Inflammatory macrophage treated with lipopolysaccharide for 4 hours (primary cell): ENCODE measurements at regions not wholly inside any gene's neighbourhood (a gene's known extent, or its start where the extent isn't known, plus 50 kb on each side); places are given as distances from the start of the nearest gene placed in this dataset.
A peak's percentile ranks its signal among the peaks of the same experiment; 100 is the strongest.

Source experiments
- DNase-seq: peaks from one replicate; pipeline ENCODE4 v3.0.0-alpha.2; 2020

GRCh38 chr4:54988655-54989054 lies 136.7 kb downstream of the KDR start:
- DNase-seq: no peak

DNA sequence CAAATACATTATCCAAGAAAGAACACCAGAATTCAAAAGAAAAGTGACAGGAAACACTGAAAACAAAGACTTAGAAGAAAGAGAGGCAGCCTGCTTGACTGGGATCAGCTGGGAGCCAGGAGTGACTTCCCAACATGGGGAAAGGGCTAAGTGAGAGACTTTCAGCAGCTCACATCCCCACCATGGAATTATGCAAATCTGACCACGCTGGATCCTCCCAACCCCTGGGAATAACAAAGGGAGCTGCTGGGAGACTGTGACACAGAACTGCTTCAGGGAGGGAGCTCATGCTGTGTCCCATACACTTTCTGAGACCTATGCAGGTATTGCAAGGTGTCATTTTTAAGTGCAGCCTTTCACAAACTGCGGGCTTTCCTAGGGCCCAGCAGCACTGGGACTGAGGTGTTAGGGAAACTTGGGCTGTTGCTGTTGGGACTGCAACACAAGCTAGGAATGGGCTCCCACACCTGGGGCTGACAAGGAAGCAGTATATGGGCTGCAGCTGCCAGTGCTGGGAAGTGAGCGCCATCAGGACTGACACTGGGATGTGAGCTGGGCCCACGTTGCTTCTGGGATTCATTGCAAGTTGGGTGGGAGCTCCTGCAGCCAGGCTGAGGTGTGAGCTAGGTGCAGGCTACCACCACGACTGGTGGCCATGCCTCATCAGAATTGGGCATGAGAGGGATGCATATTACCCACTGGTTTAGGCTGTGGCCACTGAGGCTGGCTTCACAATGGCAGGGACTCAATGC lies 139.1 kb downstream of the KDR start:
- no peak for DNase-seq

DNA sequence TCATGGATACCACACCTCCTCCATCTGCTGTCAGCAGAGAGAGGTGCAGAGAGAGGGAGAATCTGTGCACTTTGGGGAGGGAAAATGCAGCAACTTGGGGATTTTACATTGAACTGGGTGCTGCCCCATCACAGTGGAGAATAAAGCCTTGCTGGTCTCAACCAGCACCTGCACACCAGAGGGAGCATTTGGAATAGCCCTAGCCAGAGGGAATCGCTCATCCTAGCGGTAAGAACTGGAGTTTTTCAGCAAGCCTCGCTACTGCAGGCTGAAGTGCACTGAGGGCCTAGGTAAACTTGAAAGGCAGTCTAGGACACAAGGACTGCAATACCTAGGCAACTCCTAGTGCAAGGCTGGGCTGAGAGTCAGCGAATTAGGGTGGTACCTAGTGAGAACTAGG lies 148.7 kb downstream of the KDR start:
- DNase-seq: no peak

- no peak for DNase-seq
Observed at GRCh38 chr4:54976031-54976430, 149.4 kb downstream of the KDR start.

- no peak for DNase-seq
Observed at GRCh38 chr4:54973784-54974183, 151.6 kb downstream of the KDR start.

DNA sequence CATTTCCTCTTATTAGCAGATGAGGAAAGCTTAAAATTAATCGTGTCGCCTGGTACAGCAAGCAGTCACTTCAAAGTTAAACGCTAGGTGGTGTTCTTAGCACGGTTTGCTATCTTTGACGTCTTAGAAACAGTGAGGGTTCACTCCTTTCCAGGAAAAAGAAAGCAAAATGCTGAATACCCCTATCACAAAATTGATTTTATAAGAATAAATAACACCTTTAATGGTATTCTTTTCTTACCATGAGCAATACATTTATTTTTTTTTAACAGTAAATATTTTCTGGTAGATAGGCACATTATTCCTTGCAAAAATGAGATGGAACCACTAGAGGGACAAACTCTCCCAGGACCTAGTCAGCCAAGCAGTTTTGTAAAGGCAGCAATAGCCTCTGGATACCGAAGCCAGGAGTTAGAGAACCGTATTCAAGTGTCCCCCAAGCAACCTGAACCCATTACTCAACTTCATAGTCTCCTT lies 153.9 kb downstream of the KDR start:
- peak; percentile 65 for DNase-seq

DNA sequence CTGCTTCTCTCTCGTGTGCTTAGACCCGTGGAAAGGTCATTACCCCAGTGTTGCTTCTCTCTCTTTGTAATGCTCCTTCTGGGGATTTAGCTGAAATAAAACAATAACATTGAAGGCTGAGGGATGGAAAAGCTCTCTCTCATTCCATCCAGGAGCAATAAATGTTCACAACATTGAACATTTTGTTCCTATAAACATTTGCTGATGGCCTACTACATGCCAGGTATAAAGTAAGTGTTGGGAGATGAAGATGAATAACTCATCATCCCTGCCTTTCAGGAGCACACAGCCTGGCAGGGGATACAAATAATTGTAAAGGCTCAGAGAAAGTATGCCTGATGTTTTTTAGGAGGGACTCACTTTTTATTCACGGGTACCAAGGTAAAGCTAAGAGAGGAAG lies 158.1 kb downstream of the KDR start:
- DNase-seq: no peak

DNA sequence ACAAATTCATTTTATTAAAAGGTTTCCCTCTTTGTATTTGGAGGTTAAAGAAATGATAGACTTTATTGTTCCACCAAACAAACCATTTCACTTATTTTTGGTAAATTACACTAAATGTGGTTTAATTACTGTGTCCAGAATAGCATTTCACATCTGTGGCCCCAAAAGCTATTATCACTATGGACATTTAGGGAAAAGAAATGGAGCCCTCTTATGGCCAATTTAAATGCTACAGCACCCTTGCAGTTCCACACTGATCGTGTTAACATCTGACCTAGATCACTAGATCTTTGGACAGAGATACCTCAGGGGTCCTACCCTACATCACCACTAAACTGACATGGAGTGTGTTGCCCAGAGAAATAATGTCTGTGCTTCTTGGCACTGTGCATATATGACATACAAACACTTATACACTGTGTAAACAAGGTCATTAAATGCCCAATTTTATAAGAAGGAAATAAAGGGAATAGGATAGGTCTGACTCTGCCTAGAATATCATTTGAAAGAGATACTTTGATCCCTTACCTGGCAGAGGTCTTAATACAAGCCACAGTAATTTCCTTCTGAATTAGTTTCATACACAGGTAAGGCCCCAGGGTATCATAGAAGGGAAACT lies 163.9 kb downstream of the KDR start:
- DNase-seq: peak; percentile 16

- no peak for DNase-seq
Observed at GRCh38 chr4:54959651-54960116, 165.7 kb downstream of the KDR start.

DNA sequence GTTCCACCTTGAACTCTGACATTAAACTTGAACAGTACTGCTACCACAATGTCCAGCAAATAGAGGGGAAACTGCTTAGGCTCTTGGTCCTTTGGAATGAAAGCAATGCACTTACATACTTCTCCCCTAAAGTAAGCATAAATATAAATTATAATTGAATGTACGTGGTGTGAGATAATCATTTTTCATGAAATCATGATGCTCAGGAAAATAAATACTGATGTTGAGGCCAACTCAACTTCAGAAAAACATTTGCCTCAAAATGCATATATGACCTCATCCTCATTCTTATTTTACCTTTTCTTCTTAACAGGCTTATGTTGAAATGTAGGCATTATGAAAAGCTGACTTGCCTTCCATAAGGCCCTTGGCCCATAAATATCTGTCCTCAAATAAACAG lies 166.3 kb downstream of the KDR start:
- no peak for DNase-seq

GRCh38 chr4:54958236-54958635 lies 167.2 kb downstream of the KDR start:
- no peak for DNase-seq

DNA sequence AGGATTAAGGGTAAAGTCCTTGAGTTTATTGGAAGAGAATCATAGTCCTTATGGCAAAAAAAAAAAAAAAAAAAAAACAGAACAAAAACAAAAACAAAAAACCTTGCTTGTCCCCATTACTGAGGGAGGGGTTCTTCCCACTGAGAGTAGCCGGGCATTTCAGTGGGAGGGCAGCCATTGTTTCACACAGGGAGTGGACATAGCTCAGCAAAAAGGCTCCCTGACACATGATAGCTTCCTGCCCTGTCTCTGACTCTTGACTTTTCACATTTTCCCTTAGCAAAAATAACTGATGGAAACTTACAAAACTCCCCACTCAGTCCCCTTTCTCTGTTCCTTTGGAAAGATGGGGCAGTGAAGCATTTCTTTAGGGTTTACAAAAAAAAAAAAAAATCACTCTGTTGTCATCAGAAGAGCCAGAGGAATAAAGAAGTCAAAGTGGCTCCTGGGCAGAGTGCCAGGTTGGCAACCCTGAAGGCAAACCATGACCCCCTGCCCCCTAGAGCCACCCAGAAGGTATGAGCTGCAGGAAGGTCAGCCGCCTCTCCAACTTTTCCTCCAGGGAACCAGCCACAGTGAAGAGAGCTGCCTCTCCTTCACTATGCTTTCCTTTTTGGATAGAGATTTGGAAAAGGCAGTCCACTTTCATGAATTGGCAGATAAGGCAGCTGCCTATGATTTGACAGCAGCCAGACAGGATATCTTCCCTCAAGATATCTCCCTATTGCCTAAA lies 170.6 kb downstream of the KDR start:
- no peak for DNase-seq

GRCh38 chr4:54946741-54947140 lies 178.7 kb downstream of the KDR start:
- no peak for DNase-seq

- no peak for DNase-seq
Observed at GRCh38 chr4:54945838-54946237, 179.6 kb downstream of the KDR start.

GRCh38 chr4:54942721-54943120 lies 182.7 kb downstream of the KDR start:
- DNase-seq: peak; percentile 39

- DNase-seq: no peak
Observed at GRCh38 chr4:54941994-54942552, 183.3 kb downstream of the KDR start.

GRCh38 chr4:54940996-54941865 lies 184.2 kb downstream of the KDR start:
- DNase-seq: no peak

DNA sequence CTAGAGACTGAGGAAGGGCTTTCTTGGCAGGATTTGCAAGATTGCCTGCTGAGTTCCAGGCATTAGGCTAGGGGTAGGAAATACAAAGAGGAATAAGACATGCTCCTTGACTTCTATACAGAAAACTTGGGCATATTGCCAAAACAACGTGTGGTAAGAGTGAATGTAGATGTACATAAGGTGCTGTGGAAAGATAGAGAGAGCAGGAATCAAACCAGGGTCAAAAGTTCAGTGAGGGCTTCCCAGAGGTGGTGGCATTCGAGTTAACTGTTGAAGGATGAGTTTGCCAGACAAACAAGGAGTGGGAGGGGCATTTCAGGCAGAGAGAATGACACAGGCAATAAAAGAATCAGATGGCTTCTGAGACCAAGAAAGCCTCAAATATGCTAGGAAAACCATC lies 187.9 kb downstream of the KDR start:
- DNase-seq: no peak

DNA sequence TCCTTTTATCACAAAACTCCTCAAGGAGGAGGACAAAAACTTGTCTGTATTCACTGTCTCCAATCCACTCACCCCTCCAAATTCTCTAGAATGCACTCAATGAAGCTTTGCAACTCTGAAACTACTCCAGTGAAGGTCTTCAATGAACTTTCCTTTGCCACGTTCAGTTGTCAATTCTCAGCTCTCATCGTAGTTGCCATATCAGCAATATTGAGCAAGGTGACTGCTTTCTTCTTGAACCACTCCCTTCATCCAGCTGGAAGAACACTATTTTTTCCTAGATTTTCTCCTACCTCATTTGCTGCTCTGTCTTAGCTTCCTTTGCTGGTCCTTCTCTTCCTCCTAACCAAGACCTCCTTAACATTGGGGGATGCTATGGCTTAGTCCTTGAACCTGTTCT lies 191.8 kb downstream of the KDR start:
- DNase-seq: no peak

GRCh38 chr4:54930226-54930625 lies 195.2 kb downstream of the KDR start:
- no peak for DNase-seq

DNA sequence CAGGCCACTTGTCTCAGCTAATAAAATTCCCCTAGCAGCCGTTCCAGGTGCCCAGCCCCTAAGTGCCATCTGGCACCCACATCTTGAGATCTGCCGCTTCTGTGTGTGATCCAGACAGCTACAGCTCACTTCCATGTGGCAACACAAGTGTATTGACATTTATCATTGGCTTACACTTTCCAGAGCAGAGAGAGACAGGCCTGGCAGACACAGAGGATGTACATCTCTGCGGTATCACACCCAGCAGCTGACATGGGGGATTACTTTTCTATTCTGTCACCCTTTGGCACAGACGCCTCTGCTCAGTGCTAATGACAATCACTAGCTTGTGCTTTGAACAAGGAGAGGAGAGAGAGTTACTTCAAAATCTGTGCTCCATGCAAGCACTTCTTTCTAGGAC lies 195.9 kb downstream of the KDR start:
- no peak for DNase-seq

GRCh38 chr4:54924891-54925290 lies 200.5 kb downstream of the KDR start:
- no peak for DNase-seq

- DNase-seq: no peak
Observed at GRCh38 chr4:54915276-54915675, 210.1 kb downstream of the KDR start.
